ENCODE measurements at regions not wholly inside any gene's neighbourhood (a gene's known extent, or its start where the extent isn't known, plus 50 kb on each side); places are given as distances from the start of the nearest gene placed in this dataset.
"Not testable (repeated sequence)": the region's sequence is repeated elsewhere in the genome, so short reads cannot be mapped to it uniquely, and the experiment has no call there.

GRCh38 chr5:25544652-25545249 is 900.0 kb upstream of the CDH10 start:
- intact Hi-C loops (cut with DNase I; ENCODE audit: low total_unique reads): no loop called here
- no peak for TF ChIP-seq CTCF (IDR thresholded peaks at IDR 0.05)
- no peak for TF ChIP-seq POLR2A (IDR thresholded peaks at IDR 0.05)
- no peak for DNase-seq (ENCODE audit: low spot score in 2 of 2)
- 25 to 34% methylated on average over 6 of the region's 6 CpGs for WGBS, 2 donors
- no peak overlapping the region for H3K4me3 ChIP-seq (ENCODE audit: low read depth, poor library complexity, severe bottlenecking)

GRCh38 chr5:25540628-25541027 is 895.9 kb upstream of the CDH10 start:
- WGBS, 2 donors: 89 to 96% methylated on average over 2 of the region's 2 CpGs
- intact Hi-C loops (cut with DNase I; ENCODE audit: low total_unique reads): no loop called here
- TF ChIP-seq CTCF (IDR thresholded peaks at IDR 0.05): no peak
- no peak for TF ChIP-seq POLR2A (IDR thresholded peaks at IDR 0.05)
- no peak for DNase-seq (ENCODE audit: low spot score in 2 of 2)
- no peak overlapping the region for H3K4me3 ChIP-seq (ENCODE audit: low read depth, poor library complexity, severe bottlenecking)

GRCh38 chr5:25539536-25539935 is 894.8 kb upstream of the CDH10 start:
- 33 to 37% methylated on average over 2 of the region's 2 CpGs for WGBS, 2 donors

GRCh38 chr5:25536461-25536860 is 891.7 kb upstream of the CDH10 start:
- DNase-seq (ENCODE audit: low spot score in 2 of 2); H3K4me3 ChIP-seq (ENCODE audit: low read depth, poor library complexity, severe bottlenecking); intact Hi-C loops (cut with DNase I; ENCODE audit: low total_unique reads): not testable (repeated sequence)
- WGBS, 2 donors: 78 to 80% methylated on average over 6 of the region's 6 CpGs

More at GRCh38 chr5:25539536-25539935, 894.8 kb upstream of the CDH10 start:
- H3K4me3 ChIP-seq (ENCODE audit: low read depth, poor library complexity, severe bottlenecking): no peak overlapping the region
- TF ChIP-seq POLR2A (IDR thresholded peaks at IDR 0.05) (no peak), CTCF (IDR thresholded peaks at IDR 0.05) (no peak)
- no peak for DNase-seq (ENCODE audit: low spot score in 2 of 2)
- intact Hi-C loops (cut with DNase I; ENCODE audit: low total_unique reads): no loop called here

- 29 to 38% methylated on average over 2 of the region's 2 CpGs for WGBS, 2 donors
- H3K4me3 ChIP-seq (ENCODE audit: low read depth, poor library complexity, severe bottlenecking): no peak overlapping the region
- no peak for DNase-seq (ENCODE audit: low spot score in 2 of 2)
- TF ChIP-seq CTCF (IDR thresholded peaks at IDR 0.05): no peak
- TF ChIP-seq POLR2A (IDR thresholded peaks at IDR 0.05): no peak
- intact Hi-C loops (cut with DNase I; ENCODE audit: low total_unique reads): no loop called here
Observed at GRCh38 chr5:25516141-25516540, 871.4 kb upstream of the CDH10 start.

GRCh38 chr5:25515525-25515924 is 870.7 kb upstream of the CDH10 start:
- H3K4me3 ChIP-seq (ENCODE audit: low read depth, poor library complexity, severe bottlenecking): no peak overlapping the region
- WGBS, 2 donors: 88 to 89% methylated on average over 2 of the region's 2 CpGs
- intact Hi-C loops (cut with DNase I; ENCODE audit: low total_unique reads): no loop called here
- TF ChIP-seq CTCF (IDR thresholded peaks at IDR 0.05) (no peak), POLR2A (IDR thresholded peaks at IDR 0.05) (no peak)
- DNase-seq (ENCODE audit: low spot score in 2 of 2): no peak

- 84 to 99% methylated on average over 2 of the region's 2 CpGs for WGBS, 2 donors
- H3K4me3 ChIP-seq (ENCODE audit: low read depth, poor library complexity, severe bottlenecking); intact Hi-C loops (cut with DNase I; ENCODE audit: low total_unique reads); DNase-seq (ENCODE audit: low spot score in 2 of 2): not testable (repeated sequence)
Observed at GRCh38 chr5:25510692-25511091, 865.9 kb upstream of the CDH10 start.

- DNase-seq (ENCODE audit: low spot score in 2 of 2); intact Hi-C loops (cut with DNase I; ENCODE audit: low total_unique reads); H3K4me3 ChIP-seq (ENCODE audit: low read depth, poor library complexity, severe bottlenecking): not testable (repeated sequence)
- WGBS, 2 donors: 95 to 97% methylated on average over 4 of the region's 4 CpGs
Observed at GRCh38 chr5:25508011-25508410, 863.2 kb upstream of the CDH10 start.

Measured in lower leg skin (tissue), 4 donors.